Prostate gland (tissue), 2 donors: ENCODE measurements at regions not wholly inside any gene's neighbourhood (a gene's known extent, or its start where the extent isn't known, plus 50 kb on each side); places are given as distances from the start of the nearest gene placed in this dataset.

Experiments used
- POLR2A ChIP-seq: fragments of 450-650 bp; IDR thresholded peaks from one replicate; pipeline ENCODE4 v1.6.1; 2016; ENCODE audit warnings: antibody characterized with exemption, mild to moderate bottlenecking
- POLR2AphosphoS5 ChIP-seq: sonication (generic); formaldehyde crosslinking; IDR thresholded peaks from one replicate; pipeline ENCODE4 v1.6.1; 2017; ENCODE audit warnings: antibody characterized with exemption
- TF ChIP-seq, protein P1 (sequence below), 4 experiments: fragments of 200-600 bp in 2 of 4; fragments of 450-650 bp in 2 of 4; sonication (generic) in 2 of 4; IDR thresholded peaks; 1 replicate in 3 of 4; 2 replicates in 1 of 4; pipeline ENCODE4 v1.5.1; 2016 to 2019; ENCODE audit warnings: antibody characterized with exemption in 4 of 4, mild to moderate bottlenecking in 2 of 4, moderate library complexity in 2 of 4

DNA sequence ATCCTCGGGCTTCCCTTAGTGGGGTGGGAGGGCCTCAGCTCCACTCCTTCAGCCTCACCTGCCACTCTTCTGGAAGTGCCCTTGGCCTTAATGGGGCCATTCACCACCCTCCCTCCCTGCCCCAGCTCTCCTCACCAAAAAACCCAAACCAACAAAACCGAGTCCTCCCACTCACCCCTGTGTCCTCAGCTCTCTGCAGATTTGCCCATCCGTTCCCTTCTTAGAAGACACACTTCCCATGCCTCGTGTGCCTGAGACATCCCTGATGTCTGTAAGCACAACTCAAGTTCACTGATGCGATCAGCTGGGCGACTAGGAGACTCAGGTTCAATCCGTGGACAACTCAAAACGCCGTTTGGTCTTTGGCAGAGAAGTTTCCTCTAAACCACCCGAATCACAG, 839.2 kb downstream of the TBC1D22A start:
- TF ChIP-seq POLR2AphosphoS5 (no peak), POLR2A (no peak)
- TF ChIP-seq, protein P1, sequence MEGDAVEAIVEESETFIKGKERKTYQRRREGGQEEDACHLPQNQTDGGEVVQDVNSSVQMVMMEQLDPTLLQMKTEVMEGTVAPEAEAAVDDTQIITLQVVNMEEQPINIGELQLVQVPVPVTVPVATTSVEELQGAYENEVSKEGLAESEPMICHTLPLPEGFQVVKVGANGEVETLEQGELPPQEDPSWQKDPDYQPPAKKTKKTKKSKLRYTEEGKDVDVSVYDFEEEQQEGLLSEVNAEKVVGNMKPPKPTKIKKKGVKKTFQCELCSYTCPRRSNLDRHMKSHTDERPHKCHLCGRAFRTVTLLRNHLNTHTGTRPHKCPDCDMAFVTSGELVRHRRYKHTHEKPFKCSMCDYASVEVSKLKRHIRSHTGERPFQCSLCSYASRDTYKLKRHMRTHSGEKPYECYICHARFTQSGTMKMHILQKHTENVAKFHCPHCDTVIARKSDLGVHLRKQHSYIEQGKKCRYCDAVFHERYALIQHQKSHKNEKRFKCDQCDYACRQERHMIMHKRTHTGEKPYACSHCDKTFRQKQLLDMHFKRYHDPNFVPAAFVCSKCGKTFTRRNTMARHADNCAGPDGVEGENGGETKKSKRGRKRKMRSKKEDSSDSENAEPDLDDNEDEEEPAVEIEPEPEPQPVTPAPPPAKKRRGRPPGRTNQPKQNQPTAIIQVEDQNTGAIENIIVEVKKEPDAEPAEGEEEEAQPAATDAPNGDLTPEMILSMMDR (IDR thresholded peaks at IDR 0.05) = no peak
